HG02571 (cell line): ENCODE measurements at regions not wholly inside any gene's neighbourhood (a gene's known extent, or its start where the extent isn't known, plus 50 kb on each side); places are given as distances from the start of the nearest gene placed in this dataset.
"Not testable (repeated sequence)": the region's sequence is repeated elsewhere in the genome, so short reads cannot be mapped to it uniquely, and the experiment has no call there.

Experiments used
- ATAC-seq: cut with Tn5 transposase; IDR thresholded peaks from one replicate; pipeline ENCODE4 v1.9.1; 2021; ENCODE audit warnings: mild to moderate bottlenecking, moderate library complexity; ENCODE audit not compliant: unreplicated experiment

GRCh38 chr2:145759228-145759915 is 1239.5 kb upstream of the ZEB2 start:
- no peak for ATAC-seq

GRCh38 chr2:145757503-145758246 is 1237.8 kb upstream of the ZEB2 start:
- ATAC-seq, result no peak

DNA sequence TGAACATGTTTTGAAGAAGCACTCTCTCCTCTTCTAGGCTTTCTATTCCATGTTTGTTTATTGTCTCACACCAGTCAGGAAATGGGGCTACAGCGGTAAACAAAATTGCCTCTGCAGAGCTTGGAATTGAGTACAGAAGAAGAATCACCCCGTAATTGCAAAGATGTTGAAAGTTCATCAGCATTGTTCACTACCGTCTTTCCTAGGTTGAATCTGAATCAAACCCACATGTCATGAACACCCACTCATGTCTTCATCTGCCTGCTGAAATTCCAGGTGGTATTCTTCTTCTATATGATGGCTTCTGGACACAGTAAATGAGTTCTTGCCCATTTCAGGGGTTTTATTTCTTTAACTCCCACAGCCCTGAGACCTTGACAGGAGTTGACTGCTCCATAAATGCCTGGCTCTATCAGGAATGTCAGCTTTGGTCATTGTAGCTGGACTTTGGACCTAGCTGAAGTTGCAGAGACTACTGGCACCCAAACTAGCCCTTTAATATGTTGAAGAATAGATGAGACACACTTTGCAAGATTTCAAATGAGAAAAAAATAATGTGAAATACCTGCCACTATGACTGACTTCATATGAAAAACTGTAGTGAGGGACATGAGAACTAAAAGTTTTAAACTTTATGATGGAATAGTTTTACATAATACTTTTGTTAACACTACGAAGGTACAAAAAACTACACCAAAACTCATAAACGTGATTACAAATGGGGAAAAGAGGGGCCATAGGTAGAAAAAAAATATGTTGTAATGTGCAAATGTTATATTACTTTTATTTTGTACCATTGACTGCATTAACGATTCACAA is 1235.3 kb upstream of the ZEB2 start:
- no peak for ATAC-seq

GRCh38 chr2:145753966-145754365 is 1234.0 kb upstream of the ZEB2 start:
- no peak for ATAC-seq

GRCh38 chr2:145753041-145753608 is 1233.2 kb upstream of the ZEB2 start:
- no peak for ATAC-seq

- peak; percentile 6 for ATAC-seq
Observed at GRCh38 chr2:145752091-145752806, 1232.3 kb upstream of the ZEB2 start.

- peak; percentile 86 for ATAC-seq
Observed at GRCh38 chr2:145751629-145752028, 1231.7 kb upstream of the ZEB2 start.

DNA sequence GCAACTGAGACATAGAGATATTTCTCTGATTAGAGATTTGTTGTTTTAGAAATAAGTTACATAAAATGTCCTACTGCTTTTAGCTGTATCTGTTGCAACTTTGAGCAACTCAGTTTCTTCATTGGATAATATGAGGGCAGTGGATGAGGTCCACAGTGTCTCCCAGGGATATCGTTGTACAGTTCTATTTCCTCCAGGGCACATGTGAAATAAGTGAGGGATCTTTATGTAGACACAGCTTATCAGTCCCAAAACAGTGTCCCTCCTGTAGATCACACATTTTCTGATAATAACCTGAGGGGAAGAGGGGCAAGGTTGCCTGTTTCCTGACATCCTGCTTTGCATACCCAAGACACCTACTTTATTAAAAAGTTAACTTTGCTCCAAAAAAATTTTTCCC is 1231.2 kb upstream of the ZEB2 start:
- ATAC-seq, result no peak

GRCh38 chr2:145750612-145751011 is 1230.7 kb upstream of the ZEB2 start:
- ATAC-seq, result no peak

DNA sequence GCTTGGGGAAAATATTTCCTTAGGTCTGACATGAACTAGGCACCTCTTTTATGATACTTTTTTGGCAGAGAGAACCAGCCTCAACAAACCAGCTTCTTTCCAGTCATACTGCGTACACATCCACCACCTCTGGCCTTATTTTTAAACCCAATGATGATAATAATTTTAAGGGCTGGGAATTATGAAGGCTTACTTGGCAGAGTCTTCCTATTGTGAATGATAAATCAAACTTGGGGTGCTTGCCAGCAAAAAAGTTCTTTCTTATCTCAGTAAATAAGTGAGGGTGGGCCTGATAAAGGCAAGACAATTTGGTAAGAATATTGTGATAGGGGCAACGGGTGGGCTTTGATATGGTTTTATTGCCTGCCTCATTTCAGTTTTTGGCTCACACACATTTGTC is 1230.2 kb upstream of the ZEB2 start:
- no peak for ATAC-seq

GRCh38 chr2:145749556-145749955 is 1229.6 kb upstream of the ZEB2 start:
- no peak for ATAC-seq

GRCh38 chr2:145748927-145749326 is 1229.0 kb upstream of the ZEB2 start:
- peak; percentile 47 for ATAC-seq

GRCh38 chr2:145747715-145748114 is 1227.8 kb upstream of the ZEB2 start:
- ATAC-seq, result no peak

DNA sequence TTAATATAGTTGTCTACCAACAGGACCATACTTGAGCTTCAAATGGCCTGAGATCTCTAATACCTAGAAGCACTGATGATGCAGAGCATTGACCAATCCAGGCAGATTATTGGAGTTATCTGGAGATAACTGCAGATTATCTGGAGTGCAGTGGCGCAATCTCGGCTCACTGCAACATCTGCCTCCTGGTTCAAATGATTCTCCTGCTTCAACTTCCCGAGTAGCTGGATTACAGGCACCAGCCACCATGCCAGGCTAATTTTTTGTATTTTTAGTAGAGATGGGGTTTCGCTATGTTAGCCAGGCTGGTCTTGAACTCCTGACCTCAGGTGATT is 1225.4 kb upstream of the ZEB2 start:
- not testable (repeated sequence) for ATAC-seq

GRCh38 chr2:145744541-145745386 is 1224.8 kb upstream of the ZEB2 start:
- peak; percentile 70 for ATAC-seq

GRCh38 chr2:145743011-145743410 is 1223.1 kb upstream of the ZEB2 start:
- ATAC-seq, result no peak

DNA sequence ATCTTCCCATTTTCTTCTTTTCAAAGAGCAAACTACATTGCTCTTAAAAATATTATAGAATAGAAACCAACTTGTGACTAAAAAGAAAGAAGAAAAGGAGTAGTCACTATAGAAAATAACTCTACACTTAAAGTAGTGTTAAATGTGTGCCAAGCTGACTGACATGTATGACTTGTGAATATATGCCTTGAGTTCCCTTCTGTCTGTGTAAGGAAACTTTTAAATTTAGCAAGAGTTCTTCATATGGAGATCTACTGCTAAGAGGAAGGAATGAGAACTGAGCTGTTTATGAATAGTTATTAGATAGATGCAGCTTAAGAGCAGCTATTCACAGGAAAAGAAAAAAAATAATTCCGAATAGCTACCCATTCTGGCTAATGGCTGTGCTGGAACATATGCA is 1221.7 kb upstream of the ZEB2 start:
- no peak for ATAC-seq

DNA sequence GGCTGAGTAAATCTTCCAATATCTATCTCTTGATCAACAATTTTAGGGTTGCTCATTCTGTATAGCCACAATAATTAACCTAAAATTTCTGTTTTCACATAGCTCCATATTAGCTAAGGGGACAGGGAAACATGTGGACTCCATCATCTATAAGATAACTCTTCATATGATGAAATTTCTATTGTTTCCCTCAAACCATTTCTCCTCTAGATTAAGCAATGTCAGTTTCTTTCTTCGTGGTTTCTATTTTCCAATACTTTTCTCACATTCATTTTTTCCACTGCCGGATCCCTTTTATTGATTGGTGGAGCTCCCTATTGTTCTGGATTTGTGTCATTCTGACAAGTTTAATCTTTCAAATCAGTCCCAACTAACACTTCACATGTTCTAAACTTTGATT is 1221.3 kb upstream of the ZEB2 start:
- no peak for ATAC-seq

- ATAC-seq, result no peak
Observed at GRCh38 chr2:145740302-145740701, 1220.4 kb upstream of the ZEB2 start.

DNA sequence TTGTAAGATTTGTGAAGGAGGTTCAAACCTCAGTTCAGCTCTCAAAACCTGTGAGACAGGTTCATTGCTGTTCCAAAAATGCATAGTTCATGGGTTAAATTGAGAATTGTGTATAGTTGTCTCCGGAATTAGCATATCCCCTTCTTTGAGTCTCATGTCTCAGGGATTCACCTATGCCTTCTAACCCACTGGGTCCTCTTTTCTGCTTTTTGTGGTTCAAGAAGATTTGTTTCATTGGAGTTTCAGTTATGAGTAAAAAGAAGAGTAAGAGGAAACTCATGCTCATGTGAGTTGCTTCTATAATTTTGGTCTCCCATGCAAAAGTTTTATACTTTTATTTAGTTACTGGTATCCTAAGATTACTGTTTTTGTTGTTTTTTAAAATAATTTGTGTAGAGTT is 1219.8 kb upstream of the ZEB2 start:
- ATAC-seq, result peak; percentile 53
